HG03469 (cell line): ENCODE measurements at regions not wholly inside any gene's neighbourhood (a gene's known extent, or its start where the extent isn't known, plus 50 kb on each side); places are given as distances from the start of the nearest gene placed in this dataset.

ENCODE experiments used
- ATAC-seq: cut with Tn5 transposase; IDR thresholded peaks from one replicate; pipeline ENCODE4 v1.9.1; 2021; ENCODE audit warnings: mild to moderate bottlenecking, moderate library complexity, moderate number of reproducible peaks; ENCODE audit not compliant: unreplicated experiment

DNA sequence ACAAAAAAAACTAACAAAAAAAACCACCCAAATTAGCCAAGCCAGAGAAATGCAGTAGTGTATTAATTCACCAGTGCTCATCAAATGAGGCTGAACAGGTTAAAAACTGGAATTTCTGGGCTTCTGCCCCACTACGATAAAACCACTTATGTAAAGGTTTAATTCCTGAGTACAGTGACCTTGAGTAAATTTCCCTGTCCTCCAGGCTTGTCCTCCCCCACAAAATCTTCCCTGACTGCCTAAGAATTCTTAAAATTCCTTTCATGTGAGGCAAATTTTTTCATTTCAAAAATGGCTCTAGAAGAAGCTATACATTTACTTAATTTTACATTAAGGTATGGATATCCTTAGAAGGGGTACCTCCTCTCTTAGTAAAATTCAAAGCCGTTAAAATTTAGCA lies 80.1 kb upstream of the ID4 start:
- no peak for ATAC-seq

DNA sequence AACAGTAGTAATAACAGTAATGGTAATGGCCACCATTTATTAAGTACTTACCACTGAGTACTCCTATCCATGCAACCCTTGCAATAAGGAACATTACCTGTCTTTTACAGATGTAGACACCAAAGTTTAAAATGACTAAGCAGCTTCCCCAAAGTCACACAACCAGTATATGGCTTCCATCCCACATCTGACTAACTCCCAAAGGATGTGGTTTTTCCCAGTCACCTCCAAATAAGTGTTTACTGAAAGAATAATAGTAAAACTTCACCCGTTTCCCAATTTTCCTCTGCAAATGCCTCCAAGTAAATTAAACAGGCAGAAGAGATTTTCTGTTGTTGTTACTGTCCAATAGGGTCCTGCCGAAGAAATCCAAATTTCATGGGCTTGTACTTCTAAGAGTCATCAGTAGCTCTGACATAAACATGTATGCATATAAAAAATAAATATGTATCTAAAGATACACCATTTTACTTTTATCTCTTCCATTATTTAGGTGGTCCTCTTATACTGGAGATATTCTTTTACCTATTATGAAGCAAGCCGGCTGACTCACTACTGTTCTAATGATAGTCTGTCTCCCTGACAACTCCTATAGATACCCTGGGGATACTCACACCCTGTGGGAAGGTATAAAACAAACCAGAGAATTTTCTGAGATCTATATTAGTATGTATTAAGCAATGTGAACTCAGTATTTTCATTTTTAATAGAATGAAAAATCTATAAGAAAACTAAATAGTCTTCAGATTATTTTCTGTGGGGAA lies 77.9 kb upstream of the ID4 start:
- no peak for ATAC-seq

DNA sequence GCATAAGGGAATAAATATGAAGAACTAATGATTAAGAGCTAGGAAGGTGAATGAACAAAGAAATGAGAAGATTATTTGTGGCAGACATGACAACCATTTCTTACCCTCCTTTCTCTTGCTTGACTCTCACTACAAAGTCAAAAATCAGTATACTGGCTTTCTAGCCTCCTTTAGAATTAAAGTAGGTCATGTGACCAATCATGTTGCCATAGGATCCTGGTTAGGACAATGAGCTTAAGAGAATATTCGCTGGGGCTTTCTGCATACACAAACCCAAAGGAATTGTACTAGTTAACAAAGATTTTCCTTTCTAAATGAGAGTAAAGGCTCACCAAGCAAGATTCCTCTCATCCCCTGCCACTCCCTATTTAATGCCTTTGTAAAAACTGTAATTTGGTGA lies 76.0 kb upstream of the ID4 start:
- no peak for ATAC-seq

DNA sequence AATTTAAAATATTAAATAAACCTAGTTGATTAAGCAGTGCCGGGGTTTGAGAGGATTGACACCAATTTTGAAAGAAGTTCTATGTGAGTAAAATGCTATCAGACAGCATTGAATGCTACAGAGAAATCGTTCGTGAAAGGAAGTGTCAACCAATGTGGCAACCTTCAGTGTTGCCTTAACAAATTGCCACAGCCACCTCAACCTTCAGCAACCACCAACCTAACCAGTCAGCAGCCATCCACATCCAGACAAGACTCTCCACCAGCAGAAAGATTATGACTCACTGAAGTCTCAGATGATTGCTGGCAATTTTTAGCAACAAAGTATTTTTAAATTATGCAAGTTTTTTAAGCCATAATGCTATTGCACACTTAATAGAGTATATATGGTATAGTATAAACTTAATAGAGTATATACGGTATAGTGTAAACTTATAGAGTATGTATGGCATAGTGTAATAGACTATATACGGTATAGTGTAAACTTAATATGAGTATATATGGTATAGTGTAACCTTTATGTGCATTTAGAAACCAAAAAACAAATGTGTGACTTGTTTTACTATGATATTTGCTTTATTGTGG lies 65.3 kb upstream of the ID4 start:
- ATAC-seq, result no peak

DNA sequence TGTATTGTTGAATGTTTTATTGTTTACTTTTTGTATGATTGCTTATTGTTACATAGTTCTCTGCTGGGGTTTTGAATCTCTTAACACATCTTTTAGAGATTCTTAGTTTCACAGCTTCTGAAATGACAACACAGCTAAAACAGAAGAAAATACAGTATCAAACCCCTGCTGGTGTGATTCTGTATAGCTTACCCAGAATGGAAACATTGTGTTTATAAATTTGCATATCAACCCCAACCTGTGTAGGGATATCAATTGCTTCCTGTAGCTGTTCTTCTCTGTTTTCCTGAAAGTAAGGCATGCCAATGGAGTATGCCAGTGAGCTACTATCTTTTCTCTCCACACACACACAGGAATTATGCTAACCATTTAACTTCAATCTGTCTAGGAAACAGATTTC lies 64.3 kb upstream of the ID4 start:
- no peak for ATAC-seq

DNA sequence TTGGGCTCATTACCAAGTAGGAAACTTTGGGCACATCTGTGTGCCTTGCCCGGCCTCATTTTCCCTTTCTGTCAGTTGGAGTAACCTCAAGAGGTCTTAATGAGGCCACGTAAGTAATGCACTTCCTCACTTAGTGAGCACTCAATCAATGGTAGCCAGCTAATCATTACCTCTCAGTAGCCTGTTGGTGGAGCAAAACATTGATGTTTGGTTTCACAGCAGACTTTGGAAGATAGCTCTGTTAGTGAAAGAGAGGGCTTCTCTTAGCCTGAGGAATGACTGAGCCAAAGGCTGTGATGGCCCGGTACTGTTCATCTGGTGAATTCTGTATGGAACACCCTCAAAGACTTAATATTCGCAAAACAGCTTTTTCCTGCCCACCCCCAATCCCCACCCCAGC lies 55.9 kb upstream of the ID4 start:
- ATAC-seq, result no peak

DNA sequence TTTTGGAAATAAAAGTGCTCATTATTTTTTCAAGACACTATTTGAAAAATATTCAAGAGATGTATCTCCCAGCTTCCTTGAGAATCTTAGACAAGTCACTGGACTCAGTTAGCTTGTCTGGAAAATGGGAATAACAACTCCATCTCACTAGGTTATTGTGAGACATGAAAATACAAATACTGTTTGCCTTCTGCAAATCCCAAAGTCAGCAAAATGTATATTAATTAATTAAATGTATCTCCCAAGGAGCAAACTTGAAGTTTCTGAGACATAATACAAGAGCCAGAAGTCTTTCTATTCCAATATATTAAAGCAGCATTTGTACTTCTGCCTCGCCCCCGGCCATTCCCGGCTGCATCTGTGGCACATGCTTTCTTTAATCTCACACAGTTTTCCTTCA lies 54.6 kb upstream of the ID4 start:
- ATAC-seq, result no peak
